ENCODE measurements at regions not wholly inside any gene's neighbourhood (a gene's known extent, or its start where the extent isn't known, plus 50 kb on each side); places are given as distances from the start of the nearest gene placed in this dataset.

DNA sequence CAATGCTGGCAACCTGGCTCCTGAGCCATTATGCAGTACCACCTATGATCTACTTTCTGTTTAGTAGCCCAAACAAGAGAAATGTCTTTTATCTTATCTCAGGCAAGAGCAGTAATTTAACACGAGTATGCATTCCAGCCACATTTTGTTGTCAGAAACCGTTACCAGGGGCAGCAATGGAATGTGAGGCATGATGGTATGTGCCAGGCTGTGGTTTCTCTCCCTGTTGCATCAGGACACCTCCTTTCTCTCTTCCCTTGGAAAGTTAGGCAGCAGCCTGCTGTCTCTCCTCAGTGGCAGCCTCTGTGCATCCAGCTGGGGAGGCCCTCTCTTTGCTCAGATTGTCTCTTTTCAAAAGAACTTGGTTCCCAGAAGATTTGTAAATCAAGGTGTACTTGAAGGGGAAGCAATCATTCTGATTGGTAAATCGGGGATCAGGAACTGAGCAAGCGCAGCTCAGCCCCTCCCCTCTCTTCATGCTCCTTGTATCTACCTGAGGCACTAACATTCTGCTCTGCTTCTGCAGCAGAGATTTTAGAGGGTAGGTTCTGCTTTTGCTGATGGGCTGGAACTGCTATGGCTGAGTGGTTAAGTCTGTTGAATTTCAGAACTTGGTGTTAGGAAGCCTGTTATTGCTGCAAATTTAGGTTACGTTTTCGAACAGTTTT, 229.2 kb downstream of the ADAMTS15 start:
- peaks cover 0 to 11% (median under 1%) of the 10 kb centered on the region in 4 donors for H3K27me3 ChIP-seq (ENCODE audit: control insufficient read depth in 4 of 4, insufficient read depth in 4 of 4, low read length in 3 of 4)
- no peak for DNase-seq (ENCODE audit: low spot score)
- H3K4me1 ChIP-seq (ENCODE audit: control insufficient read depth in 4 of 4, insufficient read depth in 4 of 4, low read length in 3 of 4), result no peaks in the 10 kb centered on the region
- H3K27ac ChIP-seq (ENCODE audit: low read depth in 1 of 2, low read length in 2 of 2), result no peak overlapping the region
- no peak overlapping the region for H3K9ac ChIP-seq (ENCODE audit: low read depth in 1 of 2, low read length in 2 of 2)
- no peak for TF ChIP-seq HNF4A (conservative IDR thresholded peaks at IDR 0.05)
- TF ChIP-seq EGR1 (IDR thresholded peaks at IDR 0.05; ENCODE audit: low read depth in 2 of 2), result no peak
- no peak for TF ChIP-seq SP1 (IDR thresholded peaks at IDR 0.05)
- TF ChIP-seq, protein P1, sequence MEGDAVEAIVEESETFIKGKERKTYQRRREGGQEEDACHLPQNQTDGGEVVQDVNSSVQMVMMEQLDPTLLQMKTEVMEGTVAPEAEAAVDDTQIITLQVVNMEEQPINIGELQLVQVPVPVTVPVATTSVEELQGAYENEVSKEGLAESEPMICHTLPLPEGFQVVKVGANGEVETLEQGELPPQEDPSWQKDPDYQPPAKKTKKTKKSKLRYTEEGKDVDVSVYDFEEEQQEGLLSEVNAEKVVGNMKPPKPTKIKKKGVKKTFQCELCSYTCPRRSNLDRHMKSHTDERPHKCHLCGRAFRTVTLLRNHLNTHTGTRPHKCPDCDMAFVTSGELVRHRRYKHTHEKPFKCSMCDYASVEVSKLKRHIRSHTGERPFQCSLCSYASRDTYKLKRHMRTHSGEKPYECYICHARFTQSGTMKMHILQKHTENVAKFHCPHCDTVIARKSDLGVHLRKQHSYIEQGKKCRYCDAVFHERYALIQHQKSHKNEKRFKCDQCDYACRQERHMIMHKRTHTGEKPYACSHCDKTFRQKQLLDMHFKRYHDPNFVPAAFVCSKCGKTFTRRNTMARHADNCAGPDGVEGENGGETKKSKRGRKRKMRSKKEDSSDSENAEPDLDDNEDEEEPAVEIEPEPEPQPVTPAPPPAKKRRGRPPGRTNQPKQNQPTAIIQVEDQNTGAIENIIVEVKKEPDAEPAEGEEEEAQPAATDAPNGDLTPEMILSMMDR (IDR thresholded peaks at IDR 0.05; ENCODE audit: low read depth, low read length, missing input control), result no peak
- TF ChIP-seq RXRA (IDR thresholded peaks at IDR 0.05), result no peak
- no peak for TF ChIP-seq RAD21 (IDR thresholded peaks at IDR 0.05)
- no peak for TF ChIP-seq JUND (IDR thresholded peaks at IDR 0.05)
- TF ChIP-seq GABPA (IDR thresholded peaks at IDR 0.05 in 1 of 2, conservative IDR thresholded peaks at IDR 0.05 in 1 of 2), result no peak
- TF ChIP-seq FOXA1 (IDR thresholded peaks at IDR 0.05), result no peak
- no peak for TF ChIP-seq HNF4G (IDR thresholded peaks at IDR 0.05)
- no peak for TF ChIP-seq NR2F2 (IDR thresholded peaks at IDR 0.05)
- TF ChIP-seq YY1 (IDR thresholded peaks at IDR 0.05), result no peak
- TF ChIP-seq, protein P2, sequence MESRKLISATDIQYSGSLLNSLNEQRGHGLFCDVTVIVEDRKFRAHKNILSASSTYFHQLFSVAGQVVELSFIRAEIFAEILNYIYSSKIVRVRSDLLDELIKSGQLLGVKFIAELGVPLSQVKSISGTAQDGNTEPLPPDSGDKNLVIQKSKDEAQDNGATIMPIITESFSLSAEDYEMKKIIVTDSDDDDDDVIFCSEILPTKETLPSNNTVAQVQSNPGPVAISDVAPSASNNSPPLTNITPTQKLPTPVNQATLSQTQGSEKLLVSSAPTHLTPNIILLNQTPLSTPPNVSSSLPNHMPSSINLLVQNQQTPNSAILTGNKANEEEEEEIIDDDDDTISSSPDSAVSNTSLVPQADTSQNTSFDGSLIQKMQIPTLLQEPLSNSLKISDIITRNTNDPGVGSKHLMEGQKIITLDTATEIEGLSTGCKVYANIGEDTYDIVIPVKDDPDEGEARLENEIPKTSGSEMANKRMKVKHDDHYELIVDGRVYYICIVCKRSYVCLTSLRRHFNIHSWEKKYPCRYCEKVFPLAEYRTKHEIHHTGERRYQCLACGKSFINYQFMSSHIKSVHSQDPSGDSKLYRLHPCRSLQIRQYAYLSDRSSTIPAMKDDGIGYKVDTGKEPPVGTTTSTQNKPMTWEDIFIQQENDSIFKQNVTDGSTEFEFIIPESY (IDR thresholded peaks at IDR 0.05), result no peak
- TF ChIP-seq, protein P3, sequence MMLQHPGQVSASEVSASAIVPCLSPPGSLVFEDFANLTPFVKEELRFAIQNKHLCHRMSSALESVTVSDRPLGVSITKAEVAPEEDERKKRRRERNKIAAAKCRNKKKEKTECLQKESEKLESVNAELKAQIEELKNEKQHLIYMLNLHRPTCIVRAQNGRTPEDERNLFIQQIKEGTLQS (IDR thresholded peaks at IDR 0.05), result no peak
- no peak for TF ChIP-seq FOXA2 (IDR thresholded peaks at IDR 0.05)
- TF ChIP-seq, protein P4, sequence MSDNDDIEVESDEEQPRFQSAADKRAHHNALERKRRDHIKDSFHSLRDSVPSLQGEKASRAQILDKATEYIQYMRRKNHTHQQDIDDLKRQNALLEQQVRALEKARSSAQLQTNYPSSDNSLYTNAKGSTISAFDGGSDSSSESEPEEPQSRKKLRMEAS (IDR thresholded peaks at IDR 0.05), result no peak
- TF ChIP-seq TAF1 (conservative IDR thresholded peaks at IDR 0.05), result no peak
- TF ChIP-seq, protein P5, sequence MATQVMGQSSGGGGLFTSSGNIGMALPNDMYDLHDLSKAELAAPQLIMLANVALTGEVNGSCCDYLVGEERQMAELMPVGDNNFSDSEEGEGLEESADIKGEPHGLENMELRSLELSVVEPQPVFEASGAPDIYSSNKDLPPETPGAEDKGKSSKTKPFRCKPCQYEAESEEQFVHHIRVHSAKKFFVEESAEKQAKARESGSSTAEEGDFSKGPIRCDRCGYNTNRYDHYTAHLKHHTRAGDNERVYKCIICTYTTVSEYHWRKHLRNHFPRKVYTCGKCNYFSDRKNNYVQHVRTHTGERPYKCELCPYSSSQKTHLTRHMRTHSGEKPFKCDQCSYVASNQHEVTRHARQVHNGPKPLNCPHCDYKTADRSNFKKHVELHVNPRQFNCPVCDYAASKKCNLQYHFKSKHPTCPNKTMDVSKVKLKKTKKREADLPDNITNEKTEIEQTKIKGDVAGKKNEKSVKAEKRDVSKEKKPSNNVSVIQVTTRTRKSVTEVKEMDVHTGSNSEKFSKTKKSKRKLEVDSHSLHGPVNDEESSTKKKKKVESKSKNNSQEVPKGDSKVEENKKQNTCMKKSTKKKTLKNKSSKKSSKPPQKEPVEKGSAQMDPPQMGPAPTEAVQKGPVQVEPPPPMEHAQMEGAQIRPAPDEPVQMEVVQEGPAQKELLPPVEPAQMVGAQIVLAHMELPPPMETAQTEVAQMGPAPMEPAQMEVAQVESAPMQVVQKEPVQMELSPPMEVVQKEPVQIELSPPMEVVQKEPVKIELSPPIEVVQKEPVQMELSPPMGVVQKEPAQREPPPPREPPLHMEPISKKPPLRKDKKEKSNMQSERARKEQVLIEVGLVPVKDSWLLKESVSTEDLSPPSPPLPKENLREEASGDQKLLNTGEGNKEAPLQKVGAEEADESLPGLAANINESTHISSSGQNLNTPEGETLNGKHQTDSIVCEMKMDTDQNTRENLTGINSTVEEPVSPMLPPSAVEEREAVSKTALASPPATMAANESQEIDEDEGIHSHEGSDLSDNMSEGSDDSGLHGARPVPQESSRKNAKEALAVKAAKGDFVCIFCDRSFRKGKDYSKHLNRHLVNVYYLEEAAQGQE (IDR thresholded peaks at IDR 0.05), result no peak
- peaks cover 2 to 19% (median 6%) of the 10 kb centered on the region in 4 donors for H3K9me3 ChIP-seq (ENCODE audit: control insufficient read depth in 4 of 4, low read length in 3 of 4)
- 56% methylated on average over 6 of the region's 6 CpGs for WGBS
- no peak overlapping the region for H3K4me3 ChIP-seq (ENCODE audit: low read depth in 1 of 3, low read length in 3 of 3)
- H3K36me3 ChIP-seq (ENCODE audit: control insufficient read depth in 4 of 4, insufficient read depth in 3 of 4, low read depth in 1 of 4, low read length in 3 of 4), result no peaks in the 10 kb centered on the region
